ENCODE measurements at regions not wholly inside any gene's neighbourhood (a gene's known extent, or its start where the extent isn't known, plus 50 kb on each side); places are given as distances from the start of the nearest gene placed in this dataset.

DNA sequence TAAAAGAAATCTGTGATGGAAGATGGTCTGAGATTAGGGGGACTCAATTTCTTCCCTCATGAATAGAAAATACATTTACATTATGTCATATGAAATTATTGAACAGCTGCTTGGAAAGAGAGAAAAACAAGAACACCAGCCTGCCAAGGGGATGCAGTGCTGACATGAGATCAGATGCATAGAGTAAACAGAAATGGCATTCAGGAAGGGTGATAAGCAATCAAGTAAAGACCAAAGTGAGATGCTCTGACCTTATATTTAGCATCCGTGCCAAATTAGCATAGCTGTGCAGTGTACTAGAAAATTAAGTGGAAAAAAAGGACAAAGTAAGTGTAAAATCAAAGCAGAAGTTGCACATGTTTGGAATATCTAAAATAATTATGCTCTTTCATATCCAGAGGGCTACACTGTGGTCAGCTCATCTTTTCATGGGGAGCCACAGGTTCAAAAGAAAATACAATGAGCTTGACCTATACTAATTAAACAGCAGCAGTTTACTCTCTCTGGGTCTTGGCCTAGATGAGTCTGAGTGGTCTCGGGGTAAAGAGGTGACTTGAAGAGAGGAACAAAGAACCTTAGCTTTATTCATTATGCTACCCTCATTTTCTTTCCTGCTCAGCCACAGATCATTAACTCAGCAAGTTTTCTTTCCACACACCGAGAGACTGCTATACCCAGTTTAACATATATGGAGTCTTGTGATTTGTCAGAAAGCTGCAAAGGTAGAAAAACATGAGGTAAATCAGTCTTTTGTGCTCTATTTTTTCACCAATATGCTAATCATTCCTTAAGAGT is 359.4 kb upstream of the FOXG1 start:
- Histone ChIP-seq H3K36me3 (no peaks in the 10 kb centered on the region), H3K4me3 (no peak overlapping the region), H3K9me3 (no peaks in the 10 kb centered on the region), H3K27ac (no peak overlapping the region), H3K4me1 (no peaks in the 10 kb centered on the region), H3K27me3 (no peaks in the 10 kb centered on the region)
- TF ChIP-seq, protein P1, sequence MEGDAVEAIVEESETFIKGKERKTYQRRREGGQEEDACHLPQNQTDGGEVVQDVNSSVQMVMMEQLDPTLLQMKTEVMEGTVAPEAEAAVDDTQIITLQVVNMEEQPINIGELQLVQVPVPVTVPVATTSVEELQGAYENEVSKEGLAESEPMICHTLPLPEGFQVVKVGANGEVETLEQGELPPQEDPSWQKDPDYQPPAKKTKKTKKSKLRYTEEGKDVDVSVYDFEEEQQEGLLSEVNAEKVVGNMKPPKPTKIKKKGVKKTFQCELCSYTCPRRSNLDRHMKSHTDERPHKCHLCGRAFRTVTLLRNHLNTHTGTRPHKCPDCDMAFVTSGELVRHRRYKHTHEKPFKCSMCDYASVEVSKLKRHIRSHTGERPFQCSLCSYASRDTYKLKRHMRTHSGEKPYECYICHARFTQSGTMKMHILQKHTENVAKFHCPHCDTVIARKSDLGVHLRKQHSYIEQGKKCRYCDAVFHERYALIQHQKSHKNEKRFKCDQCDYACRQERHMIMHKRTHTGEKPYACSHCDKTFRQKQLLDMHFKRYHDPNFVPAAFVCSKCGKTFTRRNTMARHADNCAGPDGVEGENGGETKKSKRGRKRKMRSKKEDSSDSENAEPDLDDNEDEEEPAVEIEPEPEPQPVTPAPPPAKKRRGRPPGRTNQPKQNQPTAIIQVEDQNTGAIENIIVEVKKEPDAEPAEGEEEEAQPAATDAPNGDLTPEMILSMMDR (IDR thresholded peaks at IDR 0.05) = no peak
- DNase-seq (ENCODE audit: low spot score) = no peak

- Histone ChIP-seq H3K4me3 (no peak overlapping the region), H3K27me3 (no peaks in the 10 kb centered on the region), H3K4me1 (no peaks in the 10 kb centered on the region), H3K9me3 (no peaks in the 10 kb centered on the region), H3K27ac (no peak overlapping the region), H3K36me3 (no peaks in the 10 kb centered on the region)
- TF ChIP-seq, protein P1 (IDR thresholded peaks at IDR 0.05) = no peak
- no peak for DNase-seq (ENCODE audit: low spot score)
Observed at GRCh38 chr14:28407996-28408395, 358.6 kb upstream of the FOXG1 start.

GRCh38 chr14:28412077-28412476 is 354.5 kb upstream of the FOXG1 start:
- TF ChIP-seq, protein P1 (IDR thresholded peaks at IDR 0.05) = no peak

DNA sequence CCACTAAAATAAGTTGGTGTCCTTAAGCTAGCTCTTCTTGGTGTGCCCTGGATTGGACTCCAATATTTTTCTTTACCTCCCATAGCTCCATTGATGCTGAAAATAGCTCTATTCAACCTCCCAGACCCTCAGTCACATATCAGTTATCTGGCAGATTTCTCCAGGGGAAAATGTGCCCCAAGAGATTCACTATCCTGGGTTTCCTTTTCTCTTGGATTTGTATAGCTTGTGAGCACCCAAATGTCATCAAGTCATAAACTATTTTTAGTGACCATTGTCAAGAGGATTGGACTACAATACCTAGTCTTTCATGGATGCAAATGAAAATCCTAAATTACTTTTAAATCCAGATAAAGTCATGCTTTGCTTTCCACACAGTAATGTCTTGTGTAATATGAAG is 339.6 kb upstream of the FOXG1 start:
- no peak overlapping the region for H3K4me3 ChIP-seq
- no peaks in the 10 kb centered on the region for H3K27me3 ChIP-seq
- H3K4me1 ChIP-seq = no peaks in the 10 kb centered on the region
- H3K9me3 ChIP-seq = peaks cover 0 to 21% of the 10 kb centered on the region in 2 donors
- H3K27ac ChIP-seq = no peak overlapping the region
- no peak for DNase-seq (ENCODE audit: low spot score)
- H3K36me3 ChIP-seq = no peaks in the 10 kb centered on the region
- TF ChIP-seq, protein P1 (IDR thresholded peaks at IDR 0.05) = no peak

More at GRCh38 chr14:28412077-28412476, 354.5 kb upstream of the FOXG1 start:
- no peak for DNase-seq (ENCODE audit: low spot score)
- no peaks in the 10 kb centered on the region for H3K4me1 ChIP-seq
- no peaks in the 10 kb centered on the region for H3K9me3 ChIP-seq
- H3K27ac ChIP-seq = no peak overlapping the region
- H3K4me3 ChIP-seq = no peak overlapping the region
- no peaks in the 10 kb centered on the region for H3K27me3 ChIP-seq
- H3K36me3 ChIP-seq = no peaks in the 10 kb centered on the region

DNA sequence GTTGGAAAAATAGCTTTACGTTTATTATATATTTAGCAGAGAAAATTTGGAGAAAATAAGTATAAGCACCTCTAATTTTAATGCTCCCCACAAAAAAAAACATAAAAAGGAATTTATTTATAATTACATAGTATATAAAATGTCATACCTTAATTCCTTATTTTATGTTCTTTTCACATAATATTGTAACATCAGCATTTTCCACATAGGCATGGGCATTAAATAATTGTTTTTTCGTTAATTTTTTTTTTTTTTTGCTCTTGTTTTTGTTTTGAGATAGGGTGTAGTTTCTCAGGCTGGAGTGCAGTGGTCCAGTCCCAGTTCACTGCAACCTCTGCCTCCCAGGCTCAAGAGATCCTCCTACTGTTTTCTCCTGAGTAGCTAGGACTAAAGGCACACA is 329.8 kb upstream of the FOXG1 start:
- DNase-seq (ENCODE audit: low spot score) = no peak
- Histone ChIP-seq H3K9me3 (peaks cover 0 to 3% of the 10 kb centered on the region in 2 donors), H3K27me3 (no peaks in the 10 kb centered on the region), H3K36me3 (no peaks in the 10 kb centered on the region), H3K4me1 (no peaks in the 10 kb centered on the region), H3K27ac (no peak overlapping the region), H3K4me3 (no peak overlapping the region)
- TF ChIP-seq, protein P1 (IDR thresholded peaks at IDR 0.05) = no peak

DNA sequence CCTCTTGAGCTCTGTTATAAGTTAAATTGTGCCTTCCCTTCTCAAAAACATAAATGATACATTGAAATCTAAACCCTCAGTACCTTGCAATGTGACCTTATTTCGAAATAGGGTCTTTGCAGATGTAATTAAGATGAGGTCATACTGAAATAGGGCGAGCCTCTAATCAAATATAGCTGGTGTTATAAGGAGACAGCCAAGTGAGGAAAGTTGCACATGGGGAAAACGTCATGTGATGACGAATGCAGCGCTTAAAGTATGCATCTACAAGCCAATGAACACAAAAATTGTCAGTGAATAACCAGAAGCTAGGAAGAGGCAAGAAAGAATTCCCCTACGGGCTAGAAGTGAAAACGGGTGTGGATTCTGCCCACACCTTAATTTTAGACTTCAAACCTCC is 305.2 kb upstream of the FOXG1 start:
- no peak for DNase-seq (ENCODE audit: low spot score)
- no peaks in the 10 kb centered on the region for H3K4me1 ChIP-seq
- H3K9me3 ChIP-seq = peaks cover 0 to 4% of the 10 kb centered on the region in 2 donors
- no peaks in the 10 kb centered on the region for H3K36me3 ChIP-seq
- H3K27me3 ChIP-seq = no peaks in the 10 kb centered on the region
- H3K27ac ChIP-seq = no peak overlapping the region
- H3K4me3 ChIP-seq = no peak overlapping the region
- TF ChIP-seq, protein P1 (IDR thresholded peaks at IDR 0.05) = no peak

All from right atrium auricular region (tissue), 2 donors.